Adrenal gland (tissue), 9 donors: ENCODE measurements at regions not wholly inside any gene's neighbourhood (a gene's known extent, or its start where the extent isn't known, plus 50 kb on each side); places are given as distances from the start of the nearest gene placed in this dataset.

Source experiments
- DNase-seq, 7 donors: peaks; one replicate each; pipeline ENCODE4 v3.0.0-alpha.2; 2019 to 2020
- H3K27ac ChIP-seq, 5 donors: fragments of 200-600 bp; sonication (generic) in 4 of 5; 1 replicate in 3 of 5; 2 replicates in 2 of 5; pipeline versions ENCODE4 v1.5.1 to v1.8.0; 2016 to 2020; ENCODE audit warnings: mild to moderate bottlenecking in 1 of 5
- H3K27me3 ChIP-seq: fragments of 200-600 bp; 2 replicates; pipeline ENCODE4 v1.8.0; 2021
- H3K36me3 ChIP-seq, 2 donors: fragments of 200-600 bp; replicated peaks in 1 of 2; 1 replicate in 1 of 2; 2 replicates in 1 of 2; pipeline versions ENCODE4 v1.5.1 to v1.8.0; 2018 to 2022
- H3K4me1 ChIP-seq, 2 donors: fragments of 200-600 bp; replicated peaks in 1 of 2; 1 replicate in 1 of 2; 2 replicates in 1 of 2; pipeline versions ENCODE4 v1.5.1 to v1.8.0; 2018 to 2021
- H3K4me3 ChIP-seq, 4 donors: fragments of 200-600 bp; sonication (generic) in 3 of 4; one replicate each; pipeline ENCODE4 v1.5.1; 2016 to 2018
- H3K9me3 ChIP-seq, 3 donors: fragments of 200-600 bp; sonication (generic) in 1 of 3; replicated peaks in 1 of 3; 1 replicate in 2 of 3; 2 replicates in 1 of 3; pipeline versions ENCODE4 v1.5.1 to v1.8.0; 2016 to 2021
- CTCF ChIP-seq, 6 experiments: fragments of 450-650 bp in 4 of 6; fragments of 200-600 bp in 2 of 6; sonication (generic) in 1 of 6; IDR thresholded peaks; 1 replicate in 5 of 6; 2 replicates in 1 of 6; pipeline versions ENCODE4 v1.5.1 to v1.8.0; 2016 to 2021; ENCODE audit warnings: antibody characterized with exemption in 6 of 6, mild to moderate bottlenecking in 2 of 6, moderate library complexity in 1 of 6
- POLR2A ChIP-seq, 2 donors: fragments of 450-650 bp; IDR thresholded peaks; one replicate each; pipeline ENCODE4 v1.6.1; 2017; ENCODE audit warnings: antibody characterized with exemption in 2 of 2, mild to moderate bottlenecking in 2 of 2, moderate library complexity in 1 of 2
- WGBS, 4 donors: extraction: QIAGEN DNeasy Blood & Tissue Kit in 2 of 4; methylation state at CpG; one replicate each; pipeline versions ENCODE4 v1.1.5 to v1.1.7; 2013 to 2017; 5-methylcytosine and 5-hydroxymethylcytosine counted together
- intact Hi-C, 2 donors: fragments of 100-400 bp; cut with DNase I; formaldehyde crosslinking; loops; one replicate each; pipeline versions ENCODE4 v1.14.1 to v1.15.0; 2022 to 2023
- donor health status: healthy with polysubstance abuse.
- donor health status: Bipolar disorder and iron deficiency.
- donor health status: DM: yes; HTN: yes; CAD: no.
- donor health status: DM: no; HTN: no; CAD: no.
- donor health status: DM: no; HTN: no; CAD: no.

GRCh38 chr2:239773228-239774141 lies 251.7 kb downstream of the NDUFA10 start:
- WGBS, 4 donors: 81 to 86% (median 85%) methylated on average over 11 to 15 of the region's 15 CpGs
- no peaks in the 10 kb centered on the region for H3K4me1 ChIP-seq
- H3K27me3 ChIP-seq: no peaks in the 10 kb centered on the region
- H3K36me3 ChIP-seq: no peaks in the 10 kb centered on the region
- DNase-seq: peak in 2 of 7 donors; percentile 6 to 25
- TF ChIP-seq CTCF (IDR thresholded peaks at IDR 0.05) (no peak), POLR2A (IDR thresholded peaks at IDR 0.05) (no peak)
- H3K9me3 ChIP-seq: no peaks in the 10 kb centered on the region
- intact Hi-C loops: no loop called here
- no peak overlapping the region for H3K27ac ChIP-seq
- no peak overlapping the region for H3K4me3 ChIP-seq

- 91 to 96% (median 95%) methylated on average over 5 of the region's 5 CpGs for WGBS, 4 donors
- DNase-seq: peak in 2 of 7 donors; percentile 5 to 6
Observed at GRCh38 chr2:239772721-239773120, 252.4 kb downstream of the NDUFA10 start.

GRCh38 chr2:239770246-239770639 lies 254.9 kb downstream of the NDUFA10 start:
- peak in 1 of 7 donors; percentile 0 for DNase-seq
- no peak for TF ChIP-seq POLR2A (IDR thresholded peaks at IDR 0.05)
- TF ChIP-seq CTCF (IDR thresholded peaks at IDR 0.05): no peak
- WGBS, 4 donors: 80 to 88% (median 86%) methylated on average over 6 to 7 of the region's 7 CpGs
- no peaks in the 10 kb centered on the region for H3K9me3 ChIP-seq
- H3K27me3 ChIP-seq: no peaks in the 10 kb centered on the region
- H3K36me3 ChIP-seq: no peaks in the 10 kb centered on the region
- no peak overlapping the region for H3K27ac ChIP-seq
- no peaks in the 10 kb centered on the region for H3K4me1 ChIP-seq
- no peak overlapping the region for H3K4me3 ChIP-seq
- intact Hi-C loops: no loop called here

More at GRCh38 chr2:239772721-239773120, 252.4 kb downstream of the NDUFA10 start:
- Histone ChIP-seq H3K9me3 (no peaks in the 10 kb centered on the region), H3K4me3 (no peak overlapping the region), H3K36me3 (no peaks in the 10 kb centered on the region), H3K27ac (no peak overlapping the region), H3K4me1 (no peaks in the 10 kb centered on the region), H3K27me3 (no peaks in the 10 kb centered on the region)
- TF ChIP-seq CTCF (IDR thresholded peaks at IDR 0.05): no peak
- TF ChIP-seq POLR2A (IDR thresholded peaks at IDR 0.05): no peak
- intact Hi-C loops: no loop called here

- no peaks in the 10 kb centered on the region for H3K4me1 ChIP-seq
- TF ChIP-seq POLR2A (IDR thresholded peaks at IDR 0.05) (no peak), CTCF (IDR thresholded peaks at IDR 0.05) (no peak)
- H3K27me3 ChIP-seq: no peaks in the 10 kb centered on the region
- 59 to 71% (median 61%) methylated on average over 11 to 18 of the region's 18 CpGs for WGBS, 4 donors
- H3K4me3 ChIP-seq: no peak overlapping the region
- H3K36me3 ChIP-seq: no peaks in the 10 kb centered on the region
- DNase-seq: peak in 6 of 7 donors; percentile 22 to 65 (median 28)
- intact Hi-C loops: no loop called here
- no peaks in the 10 kb centered on the region for H3K9me3 ChIP-seq
- no peak overlapping the region for H3K27ac ChIP-seq
Observed at GRCh38 chr2:239769554-239770245, 255.4 kb downstream of the NDUFA10 start.
